Suppressor macrophage treated with lipopolysaccharide for 1 hour (primary cell): ENCODE measurements at regions not wholly inside any gene's neighbourhood (a gene's known extent, or its start where the extent isn't known, plus 50 kb on each side); places are given as distances from the start of the nearest gene placed in this dataset.

Experiments
- DNase-seq, 3 donors: peaks; one replicate each; pipeline ENCODE4 v3.0.0-alpha.2; 2020 to 2022

DNA sequence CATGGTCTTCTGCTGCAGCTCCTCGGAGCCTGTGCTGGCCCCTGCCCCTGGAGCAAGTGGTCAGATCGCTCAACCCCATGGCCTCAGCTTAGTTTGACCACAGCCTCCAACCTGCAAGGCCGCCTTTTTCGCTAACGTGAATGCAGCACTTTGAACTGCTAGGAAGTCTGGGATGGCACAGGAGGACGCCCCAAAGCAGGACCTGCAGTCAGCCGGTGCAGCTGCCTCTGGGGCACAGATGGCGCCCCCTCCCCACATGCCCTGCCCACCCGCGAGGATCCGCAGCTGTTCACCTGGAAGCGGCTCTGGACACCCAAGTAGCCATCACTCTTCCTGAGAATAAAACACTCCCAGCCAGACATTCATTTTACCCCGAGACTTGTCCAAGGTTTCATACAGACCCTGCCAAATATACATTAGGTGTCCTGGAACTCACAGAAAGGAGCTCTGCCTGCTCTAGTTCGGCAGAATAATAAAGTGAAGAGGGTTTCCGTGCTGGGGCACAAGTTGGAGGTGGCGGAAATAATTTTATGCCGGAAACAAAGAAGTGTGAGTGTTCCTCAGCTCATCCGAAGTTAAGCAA, 510.1 kb downstream of the EIPR1 start:
- no peak for DNase-seq

DNA sequence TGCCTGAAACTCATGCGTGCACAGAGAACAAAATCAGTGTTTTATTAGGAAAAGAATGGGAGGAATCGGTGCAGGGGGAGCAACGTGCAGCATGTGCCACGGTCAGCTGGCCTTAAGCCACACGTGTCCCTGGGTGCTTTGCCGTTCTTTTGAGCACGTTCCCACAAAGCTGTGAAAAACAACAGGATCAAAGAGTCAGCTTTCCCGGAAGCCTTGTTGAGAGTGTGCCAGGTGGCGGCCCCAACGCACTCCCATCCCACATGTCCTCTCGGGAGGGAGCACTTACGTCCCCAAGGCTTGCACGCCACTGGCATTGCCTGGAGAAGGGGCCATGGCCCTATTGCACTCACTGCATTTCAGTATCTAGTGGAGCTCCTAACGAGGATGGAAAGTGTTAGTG, 511.2 kb downstream of the EIPR1 start:
- DNase-seq = no peak

- DNase-seq = no peak
Measured at GRCh38 chr2:2862386-2862785, 515.2 kb downstream of the EIPR1 start.

- DNase-seq = no peak
Measured at GRCh38 chr2:2861666-2862240, 515.9 kb downstream of the EIPR1 start.

DNA sequence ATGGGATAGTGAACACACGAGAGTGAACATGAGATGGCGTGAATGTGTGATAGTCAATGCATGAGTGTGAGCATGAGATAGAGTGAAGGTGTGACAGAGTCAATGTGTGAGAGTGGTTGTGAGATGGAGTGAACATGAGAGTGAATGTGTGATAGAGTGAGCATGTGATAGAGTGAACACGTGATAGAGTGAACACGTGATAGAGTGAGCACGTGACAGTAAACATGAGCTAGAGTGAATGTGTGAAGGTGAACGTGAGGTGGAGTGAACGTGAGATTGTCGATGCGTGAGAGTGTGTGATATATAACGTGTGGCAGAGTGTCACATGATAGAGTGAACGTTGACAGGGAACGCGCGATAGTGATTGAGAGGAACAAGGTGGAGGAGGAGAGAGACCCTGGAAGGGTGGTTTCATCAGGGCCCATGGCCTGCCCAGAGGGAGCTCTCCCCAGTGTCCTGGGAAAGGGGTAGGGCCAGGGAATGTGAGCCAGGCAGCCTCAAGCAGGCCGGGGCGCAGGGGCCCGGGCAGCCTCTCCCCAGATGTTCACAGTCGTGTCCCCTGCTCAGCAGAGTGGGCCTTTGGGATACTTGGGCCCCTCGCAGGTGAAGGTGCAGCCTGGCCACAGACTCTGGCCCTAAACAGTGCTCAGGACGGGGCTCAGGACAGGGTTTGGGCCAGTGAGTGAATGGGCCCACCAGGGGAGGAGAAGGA, 516.9 kb downstream of the EIPR1 start:
- DNase-seq = no peak

DNA sequence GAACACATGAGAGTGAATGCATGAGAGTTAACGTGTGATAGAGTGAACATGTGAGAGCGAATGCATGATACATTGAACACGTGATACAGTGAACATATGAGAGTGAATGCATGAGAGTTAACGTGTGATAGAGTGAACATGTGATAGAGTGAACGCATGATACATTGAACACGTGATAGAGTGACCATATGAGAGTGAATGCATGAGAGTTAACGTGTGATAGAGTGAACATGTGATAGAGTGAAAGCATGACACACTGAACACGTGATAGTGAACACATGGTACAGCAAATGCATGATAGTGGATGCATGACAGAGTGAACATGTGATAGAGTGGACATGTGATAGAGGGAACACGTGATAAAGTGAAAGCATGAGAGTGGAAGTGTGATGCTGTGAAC, 517.9 kb downstream of the EIPR1 start:
- no peak for DNase-seq

DNA sequence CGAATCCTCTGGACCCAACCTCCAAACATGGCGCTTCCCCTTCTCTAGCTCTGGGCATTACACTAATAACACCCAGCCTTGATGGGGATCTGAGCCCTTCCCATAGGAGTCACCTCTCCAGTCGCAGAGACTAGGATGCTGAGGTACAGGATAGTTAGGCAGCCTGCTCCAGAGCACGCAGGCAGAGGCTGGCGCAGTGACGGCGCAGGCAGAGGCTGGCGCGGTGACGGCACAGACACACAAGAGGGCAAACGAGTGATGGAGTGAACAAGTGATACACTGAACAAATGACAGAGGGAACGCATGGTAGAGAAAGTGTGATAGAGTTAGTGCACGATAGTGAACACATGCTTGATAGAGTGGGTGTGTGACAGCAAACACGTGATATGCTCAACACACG, 518.5 kb downstream of the EIPR1 start:
- DNase-seq = no peak

- no peak for DNase-seq
Measured at GRCh38 chr2:2856723-2857415, 520.7 kb downstream of the EIPR1 start.

DNA sequence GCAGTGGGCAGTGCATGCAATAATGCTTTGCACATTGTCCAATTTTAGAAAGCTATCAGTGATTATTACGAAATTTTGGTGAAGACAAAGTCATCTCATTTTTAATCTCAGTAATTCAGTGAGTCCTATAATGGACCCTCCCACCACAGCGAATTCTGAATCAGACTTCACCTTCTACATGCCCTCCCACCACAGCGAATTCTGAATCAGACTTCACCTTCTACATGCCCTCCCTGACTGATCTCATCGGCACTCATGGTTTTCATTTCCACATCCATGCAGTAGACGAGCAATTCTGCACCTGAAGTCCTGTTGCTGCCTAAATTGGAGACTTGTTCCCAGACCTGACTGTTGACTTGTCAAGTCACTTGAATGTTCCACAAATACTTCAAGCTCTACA, 522.3 kb downstream of the EIPR1 start:
- DNase-seq = no peak

DNA sequence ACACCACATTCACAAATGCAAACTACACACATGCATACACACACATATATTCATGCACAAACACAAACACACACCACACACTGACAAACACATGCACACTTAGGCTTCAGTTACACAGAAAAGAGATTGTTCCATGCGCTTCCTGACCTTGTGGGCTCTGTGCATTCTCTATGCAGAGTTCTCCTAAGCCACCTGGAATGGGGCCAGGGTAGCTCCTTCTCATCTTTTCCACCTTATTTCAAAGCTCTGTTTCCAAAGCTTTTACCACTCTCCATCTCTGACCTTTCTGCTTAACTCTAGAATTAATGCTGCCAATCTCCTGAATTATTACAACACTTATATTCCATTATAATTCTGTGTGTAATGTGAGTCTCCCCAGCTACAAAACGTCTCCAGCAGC, 522.3 kb upstream of the MYT1L start:
- DNase-seq = no peak

DNA sequence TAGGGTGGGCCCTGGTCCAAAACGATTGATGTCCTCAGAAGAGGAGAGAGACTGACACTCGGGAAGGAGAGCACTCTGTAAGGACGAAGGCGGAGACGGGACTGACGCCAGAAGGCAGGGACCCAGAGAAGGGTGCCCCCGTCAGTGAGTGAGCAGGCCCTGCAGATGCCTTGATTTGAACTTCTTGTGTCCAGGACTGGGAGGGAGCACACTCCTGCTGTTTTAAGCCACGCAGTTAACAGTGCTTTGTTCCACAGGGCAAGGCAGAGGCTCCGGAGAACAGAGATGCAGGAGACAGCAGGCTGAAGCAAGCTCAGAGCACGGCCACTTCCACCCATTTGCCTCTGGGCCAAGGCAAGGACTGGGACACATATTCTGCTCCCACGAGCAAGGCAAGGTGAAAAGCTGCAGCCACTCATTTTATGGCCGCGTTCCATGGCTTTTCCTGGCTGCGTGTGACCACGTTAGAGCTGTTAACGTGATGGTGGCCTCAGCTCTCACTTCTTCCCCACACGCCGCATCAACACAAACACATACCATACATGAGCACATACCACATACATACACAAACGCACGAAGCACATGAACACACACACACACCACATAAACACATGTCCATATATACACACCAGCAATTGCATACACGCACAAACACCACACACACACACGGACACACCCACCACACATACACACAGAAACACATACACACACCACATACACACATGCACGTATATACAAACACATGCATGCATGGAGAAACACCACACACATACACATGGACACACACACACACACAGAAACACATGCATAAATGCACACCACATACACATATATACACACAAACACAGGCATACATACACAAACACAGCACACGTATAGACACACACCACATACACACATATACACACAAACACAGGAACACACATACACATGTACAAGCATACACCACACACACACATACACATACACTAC, 521.0 kb upstream of the MYT1L start:
- DNase-seq = no peak

GRCh38 chr2:2851316-2851715, 520.2 kb upstream of the MYT1L start:
- no peak for DNase-seq

- no peak for DNase-seq
Measured at GRCh38 chr2:2850859-2851258, 519.8 kb upstream of the MYT1L start.

- no peak for DNase-seq
Measured at GRCh38 chr2:2850218-2850755, 519.2 kb upstream of the MYT1L start.

- DNase-seq = no peak
Measured at GRCh38 chr2:2849464-2850217, 518.6 kb upstream of the MYT1L start.

DNA sequence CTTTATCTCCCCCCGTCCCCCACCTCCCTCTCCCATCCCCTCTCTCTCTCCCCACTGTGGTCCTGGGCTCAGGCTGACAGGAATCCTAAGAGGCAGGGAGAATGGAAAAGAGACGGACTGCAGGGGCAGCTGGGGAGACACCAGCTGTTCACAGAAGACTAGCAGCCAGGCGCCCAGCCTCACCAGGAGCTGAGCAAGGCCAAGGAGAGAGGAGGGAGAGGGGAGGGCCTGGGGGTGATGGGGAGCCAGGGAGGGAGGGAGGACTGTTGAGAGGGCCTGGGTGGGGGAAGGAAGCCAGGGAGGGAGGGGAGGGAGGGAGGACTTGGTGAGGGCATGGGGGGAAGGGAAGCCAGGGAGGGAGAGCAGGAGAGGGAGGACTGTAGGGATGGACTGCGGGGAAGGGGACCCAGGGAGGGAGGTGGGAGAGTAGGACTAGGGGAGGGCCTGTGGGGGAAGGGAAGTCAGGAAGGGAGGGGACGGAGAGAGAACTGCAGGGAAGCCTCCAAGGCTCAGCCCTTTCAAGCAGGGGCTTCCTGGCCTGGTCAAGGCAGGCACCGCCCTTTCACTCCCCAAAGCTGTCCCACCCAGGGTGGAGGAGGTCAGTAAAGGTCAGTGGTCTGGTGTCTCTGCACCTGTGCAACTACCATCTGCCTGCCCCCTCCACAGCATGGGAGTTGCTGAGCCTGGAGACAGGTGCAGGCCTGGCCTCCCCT, 517.7 kb upstream of the MYT1L start:
- no peak for DNase-seq

DNA sequence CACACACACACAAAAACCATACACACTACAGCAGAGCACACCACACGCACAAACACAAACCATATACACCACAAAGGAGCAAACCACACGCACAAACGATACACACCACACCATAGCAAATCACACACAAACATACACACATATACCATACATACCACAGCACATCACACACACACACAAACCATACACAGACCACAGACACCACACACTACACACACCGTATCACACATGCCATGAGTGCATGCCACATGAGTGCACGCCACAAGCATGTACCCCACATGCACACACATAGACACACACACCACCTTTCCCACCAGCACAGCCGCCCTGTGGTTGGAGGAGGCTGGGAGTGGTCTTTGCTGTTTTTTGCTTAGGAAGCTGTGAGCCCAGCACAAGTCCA, 517.1 kb upstream of the MYT1L start:
- DNase-seq = no peak

- DNase-seq = no peak
Measured at GRCh38 chr2:2847209-2847676, 516.2 kb upstream of the MYT1L start.

DNA sequence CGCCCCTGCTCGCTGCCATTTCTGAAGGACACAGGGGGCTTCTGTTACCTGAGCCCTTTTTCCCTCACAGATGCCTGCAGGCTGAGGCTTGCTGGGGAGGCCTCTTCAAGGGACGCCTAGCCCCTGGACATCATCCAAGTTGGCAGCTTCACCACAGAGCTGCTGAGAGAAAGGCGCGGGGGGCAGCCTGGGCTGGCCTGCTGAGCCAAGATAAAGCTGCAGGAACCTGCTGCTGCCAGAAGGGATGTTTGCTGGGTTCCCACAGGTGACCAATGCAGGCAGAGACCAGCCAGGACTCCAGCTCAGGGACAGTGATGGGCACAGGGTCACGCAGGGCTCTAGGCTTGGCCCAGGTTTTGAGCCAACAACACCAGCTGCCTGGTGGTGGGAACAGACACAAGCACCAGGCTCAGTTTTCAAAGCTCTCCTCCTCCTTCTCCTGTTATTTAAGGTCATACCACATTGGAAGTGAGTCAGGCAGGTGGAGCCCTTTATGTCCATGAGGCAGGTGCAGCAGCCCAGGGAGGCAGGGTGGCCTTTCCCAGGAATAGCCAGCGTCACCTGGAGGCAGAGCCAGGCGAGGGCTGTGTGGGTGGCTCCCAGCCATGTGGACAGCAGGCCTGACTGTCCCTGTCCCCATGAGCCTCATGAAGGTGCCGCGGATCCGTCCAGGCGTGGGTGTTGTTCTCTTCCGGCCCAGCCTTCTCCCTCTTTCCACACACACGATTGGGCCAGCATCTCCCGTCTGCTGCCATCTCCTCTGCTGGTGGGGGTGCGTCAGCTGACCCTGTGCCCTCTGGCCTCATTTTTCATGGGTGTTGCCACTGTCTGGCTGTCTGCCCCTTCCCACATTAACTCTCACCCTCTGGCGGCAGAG, 515.5 kb upstream of the MYT1L start:
- no peak for DNase-seq

GRCh38 chr2:2845806-2846315, 514.8 kb upstream of the MYT1L start:
- DNase-seq = no peak
